Activated CD4-positive, alpha-beta T cell treated with anti-CD3 and anti-CD28 coated beads, Interleukin-2, amount 10 ng/mL, durations not matched to agents 7 days and 5 days (primary cell): ENCODE measurements at regions not wholly inside any gene's neighbourhood (a gene's known extent, or its start where the extent isn't known, plus 50 kb on each side); places are given as distances from the start of the nearest gene placed in this dataset.

Experiments
- CTCF ChIA-PET: fragments of 350-600 bp; sonication (Branson Sonifier 250); formaldehyde crosslinking; loops from one replicate; lab custom pipeline; 2021; ENCODE audit warnings: antibody characterized with exemption; lab: Charles Lee
- POLR2A ChIA-PET: fragments of 350-600 bp; sonication (Branson Sonifier 250); formaldehyde crosslinking; loops from one replicate; lab custom pipeline; 2021; ENCODE audit warnings: antibody characterized with exemption; lab: Charles Lee
- DNase-seq: peaks from one replicate; pipeline ENCODE4 v3.0.0-alpha.2; 2020
- H3K27ac Mint-ChIP-seq: one replicate; pipeline ENCODE4 v1.8.0; 2021; ENCODE audit warnings: mild to moderate bottlenecking, moderate library complexity, mixed read lengths
- H3K27me3 Mint-ChIP-seq: one replicate; pipeline ENCODE4 v1.8.0; 2021; ENCODE audit warnings: mixed read lengths
- H3K36me3 Mint-ChIP-seq: one replicate; pipeline ENCODE4 v1.8.0; 2021; ENCODE audit warnings: low read depth, mixed read lengths
- H3K4me1 Mint-ChIP-seq: one replicate; pipeline ENCODE4 v1.8.0; 2021; ENCODE audit warnings: mixed read lengths
- H3K4me3 Mint-ChIP-seq: one replicate; pipeline ENCODE4 v1.8.0; 2021; ENCODE audit warnings: mild to moderate bottlenecking, moderate library complexity, mixed read lengths
- H3K9me3 Mint-ChIP-seq: one replicate; pipeline ENCODE4 v1.8.0; 2021; ENCODE audit warnings: mixed read lengths

- no peaks in the 10 kb centered on the region for H3K9me3 Mint-ChIP-seq
- H3K4me3 Mint-ChIP-seq, result no peak overlapping the region
- no peak for DNase-seq
- peaks cover 4% of the 10 kb centered on the region for H3K27me3 Mint-ChIP-seq
- H3K27ac Mint-ChIP-seq, result peak overlapping the region; percentile 84
- H3K4me1 Mint-ChIP-seq, result peaks cover 33% of the 10 kb centered on the region
- ChIA-PET POLR2A (no interaction called here), CTCF (interaction anchor here (0.5 to 1.3 kb wide), 5 partner anchors 10 to 87 kb away, joined by 3 to 5 read pairs (median 3); no protein-coding TSS in a partner anchor)
- no peaks in the 10 kb centered on the region for H3K36me3 Mint-ChIP-seq
Measured at GRCh38 chr20:50367104-50367674, 143.0 kb upstream of the PTPN1 start.

GRCh38 chr20:50367739-50368375 is 142.3 kb upstream of the PTPN1 start:
- H3K9me3 Mint-ChIP-seq, result no peaks in the 10 kb centered on the region
- H3K4me1 Mint-ChIP-seq, result peaks cover 33% of the 10 kb centered on the region
- ChIA-PET CTCF (interaction anchor here (0.5 to 1.5 kb wide), 7 partner anchors 10 to 87 kb away, joined by 3 to 5 read pairs (median 3); no protein-coding TSS in a partner anchor), POLR2A (no interaction called here)
- no peaks in the 10 kb centered on the region for H3K36me3 Mint-ChIP-seq
- no peak for DNase-seq
- no peak overlapping the region for H3K4me3 Mint-ChIP-seq
- peak overlapping the region; percentile 19 for H3K27ac Mint-ChIP-seq
- peaks cover 4% of the 10 kb centered on the region for H3K27me3 Mint-ChIP-seq

GRCh38 chr20:50368386-50368785 is 141.8 kb upstream of the PTPN1 start:
- H3K4me1 Mint-ChIP-seq, result peaks cover 31% of the 10 kb centered on the region
- no peaks in the 10 kb centered on the region for H3K9me3 Mint-ChIP-seq
- no peaks in the 10 kb centered on the region for H3K36me3 Mint-ChIP-seq
- ChIA-PET POLR2A (no interaction called here), CTCF (interaction anchor here (0.6 to 2.2 kb wide), 4 partner anchors 11 to 532 kb away, joined by 3 to 6 read pairs (median 4); no protein-coding TSS in a partner anchor)
- no peak for DNase-seq
- H3K27me3 Mint-ChIP-seq, result peaks cover 4% of the 10 kb centered on the region
- no peak overlapping the region for H3K4me3 Mint-ChIP-seq
- H3K27ac Mint-ChIP-seq, result peak overlapping the region; percentile 26

- Mint-ChIP-seq H3K4me1 (peaks cover 31% of the 10 kb centered on the region), H3K9me3 (no peaks in the 10 kb centered on the region), H3K36me3 (no peaks in the 10 kb centered on the region), H3K27ac (no peak overlapping the region), H3K4me3 (no peak overlapping the region), H3K27me3 (peaks cover 4% of the 10 kb centered on the region)
- ChIA-PET POLR2A (interaction anchor here (0.5 kb wide), 1 partner anchor 1194 kb away, joined by 3 read pairs; no protein-coding TSS in a partner anchor), CTCF (interaction anchor here (0.6 to 2.2 kb wide), 4 partner anchors 10 to 532 kb away, joined by 3 to 6 read pairs (median 4); no protein-coding TSS in a partner anchor)
- DNase-seq, result no peak
Measured at GRCh38 chr20:50368813-50369224, 141.4 kb upstream of the PTPN1 start.

GRCh38 chr20:50369225-50370035 is 140.8 kb upstream of the PTPN1 start:
- no peak for DNase-seq
- Mint-ChIP-seq H3K27me3 (peaks cover under 1% of the 10 kb centered on the region), H3K4me1 (peaks cover 34% of the 10 kb centered on the region), H3K36me3 (no peaks in the 10 kb centered on the region), H3K27ac (no peak overlapping the region), H3K4me3 (no peak overlapping the region), H3K9me3 (no peaks in the 10 kb centered on the region)
- CTCF ChIA-PET, result interaction anchor here (1.5 to 2.2 kb wide), 2 partner anchors 10 to 12 kb away, joined by 4 to 6 read pairs; no protein-coding TSS in a partner anchor
- POLR2A ChIA-PET, result interaction anchor here (0.5 kb wide), 1 partner anchor 1195 kb away, joined by 3 read pairs; no protein-coding TSS in a partner anchor

GRCh38 chr20:50370036-50370566 is 140.1 kb upstream of the PTPN1 start:
- ChIA-PET POLR2A (interaction anchor here (0.6 kb wide), 1 partner anchor 334 kb away, joined by 3 read pairs; no protein-coding TSS in a partner anchor), CTCF (interaction anchor here (2.2 kb wide), 1 partner anchor 12 kb away, joined by 6 read pairs; no protein-coding TSS in a partner anchor)
- DNase-seq, result no peak
- no peaks in the 10 kb centered on the region for H3K9me3 Mint-ChIP-seq
- H3K4me1 Mint-ChIP-seq, result peaks cover 37% of the 10 kb centered on the region
- no peak overlapping the region for H3K27ac Mint-ChIP-seq
- no peaks in the 10 kb centered on the region for H3K27me3 Mint-ChIP-seq
- no peaks in the 10 kb centered on the region for H3K36me3 Mint-ChIP-seq
- H3K4me3 Mint-ChIP-seq, result no peak overlapping the region

- Mint-ChIP-seq H3K4me1 (peaks cover 35% of the 10 kb centered on the region), H3K27ac (no peak overlapping the region), H3K9me3 (no peaks in the 10 kb centered on the region), H3K4me3 (no peak overlapping the region), H3K27me3 (no peaks in the 10 kb centered on the region), H3K36me3 (no peaks in the 10 kb centered on the region)
- ChIA-PET POLR2A (no interaction called here), CTCF (interaction anchor here (1.5 kb wide), 1 partner anchor 23 kb away, joined by 4 read pairs; no protein-coding TSS in a partner anchor)
- DNase-seq, result no peak
Measured at GRCh38 chr20:50371878-50372769, 138.1 kb upstream of the PTPN1 start.

GRCh38 chr20:50372770-50373088 is 137.5 kb upstream of the PTPN1 start:
- Mint-ChIP-seq H3K36me3 (no peaks in the 10 kb centered on the region), H3K27ac (no peak overlapping the region), H3K9me3 (no peaks in the 10 kb centered on the region), H3K4me3 (no peak overlapping the region), H3K27me3 (no peaks in the 10 kb centered on the region), H3K4me1 (peaks cover 35% of the 10 kb centered on the region)
- ChIA-PET POLR2A (no interaction called here), CTCF (interaction anchor here (1.5 kb wide), 1 partner anchor 23 kb away, joined by 4 read pairs; no protein-coding TSS in a partner anchor)
- DNase-seq, result no peak

GRCh38 chr20:50373674-50374286 is 136.4 kb upstream of the PTPN1 start:
- CTCF ChIA-PET, result interaction anchor here (1.5 kb wide), 1 partner anchor 22 kb away, joined by 4 read pairs; no protein-coding TSS in a partner anchor
- POLR2A ChIA-PET, result no interaction called here
- DNase-seq, result no peak
- H3K4me1 Mint-ChIP-seq, result peaks cover 29% of the 10 kb centered on the region
- H3K27me3 Mint-ChIP-seq, result no peaks in the 10 kb centered on the region
- H3K4me3 Mint-ChIP-seq, result no peak overlapping the region
- no peaks in the 10 kb centered on the region for H3K36me3 Mint-ChIP-seq
- no peaks in the 10 kb centered on the region for H3K9me3 Mint-ChIP-seq
- H3K27ac Mint-ChIP-seq, result no peak overlapping the region

GRCh38 chr20:50374541-50375078 is 135.6 kb upstream of the PTPN1 start:
- no peaks in the 10 kb centered on the region for H3K27me3 Mint-ChIP-seq
- ChIA-PET CTCF (interaction anchor here (2.0 kb wide), 1 partner anchor 19 kb away, joined by 4 read pairs; no protein-coding TSS in a partner anchor), POLR2A (no interaction called here)
- no peak for DNase-seq
- H3K27ac Mint-ChIP-seq, result no peak overlapping the region
- H3K4me1 Mint-ChIP-seq, result peaks cover 29% of the 10 kb centered on the region
- no peaks in the 10 kb centered on the region for H3K36me3 Mint-ChIP-seq
- no peak overlapping the region for H3K4me3 Mint-ChIP-seq
- no peaks in the 10 kb centered on the region for H3K9me3 Mint-ChIP-seq
